ENCODE measurements at regions not wholly inside any gene's neighbourhood (a gene's known extent, or its start where the extent isn't known, plus 50 kb on each side); places are given as distances from the start of the nearest gene placed in this dataset.
"Not testable (repeated sequence)": the region's sequence is repeated elsewhere in the genome, so short reads cannot be mapped to it uniquely, and the experiment has no call there.

GRCh38 chr13:50244713-50245574 is 229.7 kb downstream of the KCNRG start:
- TF ChIP-seq CTCF (IDR thresholded peaks at IDR 0.05), result no peak
- ATAC-seq (ENCODE audit: low FRiP score) (no peak), DNase-seq (ENCODE audit: low spot score) (no peak)

- TF ChIP-seq CTCF (IDR thresholded peaks at IDR 0.05), result no peak
- DNase-seq (ENCODE audit: low spot score), result no peak
- no peak for ATAC-seq (ENCODE audit: low FRiP score)
These were observed 232.0 kb downstream of the KCNRG start for GRCh38 chr13:50247223-50247622.

GRCh38 chr13:50248516-50249143 is 233.4 kb downstream of the KCNRG start:
- no peak for TF ChIP-seq CTCF (IDR thresholded peaks at IDR 0.05)
- ATAC-seq (ENCODE audit: low FRiP score) (no peak), DNase-seq (ENCODE audit: low spot score) (no peak)

- DNase-seq (ENCODE audit: low spot score) (no peak), ATAC-seq (ENCODE audit: low FRiP score) (no peak)
- no peak for TF ChIP-seq CTCF (IDR thresholded peaks at IDR 0.05)
These were observed 233.9 kb downstream of the KCNRG start for GRCh38 chr13:50249144-50249521.

- ATAC-seq (ENCODE audit: low FRiP score), result no peak
These were observed 235.2 kb downstream of the KCNRG start for GRCh38 chr13:50250401-50250800.

GRCh38 chr13:50255639-50256038 is 240.4 kb downstream of the KCNRG start:
- no peak for TF ChIP-seq CTCF (IDR thresholded peaks at IDR 0.05)
- DNase-seq (ENCODE audit: low spot score), result no peak
- ATAC-seq (ENCODE audit: low FRiP score), result no peak

More at GRCh38 chr13:50250401-50250800, 235.2 kb downstream of the KCNRG start:
- DNase-seq (ENCODE audit: low spot score), result no peak
- TF ChIP-seq CTCF (IDR thresholded peaks at IDR 0.05), result no peak

- not testable (repeated sequence) for DNase-seq (ENCODE audit: low spot score); ATAC-seq (ENCODE audit: low FRiP score)
These were observed 241.5 kb downstream of the KCNRG start for GRCh38 chr13:50256536-50257321.
